SH-SY5Y (cell line): ENCODE measurements at regions not wholly inside any gene's neighbourhood (a gene's known extent, or its start where the extent isn't known, plus 50 kb on each side); places are given as distances from the start of the nearest gene placed in this dataset.

Experiments
- GATA2 ChIP-seq: IDR thresholded peaks from 2 replicates; pipeline ENCODE4 v1.6.1; 2011; ENCODE audit warnings: mild to moderate bottlenecking, low read depth, low read length
- GATA3 ChIP-seq: IDR thresholded peaks from 2 replicates; pipeline ENCODE4 v1.6.1; 2011; ENCODE audit warnings: low read depth, mild to moderate bottlenecking, low read length, moderate library complexity

DNA sequence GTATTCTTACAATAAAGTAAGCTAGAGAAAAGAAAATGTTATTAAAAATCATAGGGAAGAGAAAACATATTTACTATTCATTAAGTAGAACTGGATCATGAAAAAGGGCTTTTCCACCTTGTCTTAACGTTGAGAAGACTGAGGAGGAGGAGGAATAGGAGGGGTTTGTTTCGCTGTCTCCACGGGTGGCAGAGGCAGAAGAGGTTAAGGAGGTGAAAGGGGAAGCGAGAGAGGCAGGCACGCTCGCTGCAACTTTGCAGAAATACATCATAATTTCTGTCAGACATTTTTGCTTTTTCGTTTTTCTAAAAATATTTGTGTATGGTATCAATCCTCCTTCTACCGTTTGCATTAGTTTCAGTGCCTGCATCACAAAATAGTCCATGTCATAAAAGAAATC lies 2375.1 kb upstream of the AGA start:
- TF ChIP-seq GATA2 (no peak), GATA3 (no peak)
